GM12878 (cell line): ENCODE measurements at regions not wholly inside any gene's neighbourhood (a gene's known extent, or its start where the extent isn't known, plus 50 kb on each side); places are given as distances from the start of the nearest gene placed in this dataset.

ENCODE experiments used
- ATAC-seq: fragments of 200-7000 bp; cut with Tn5 transposase; 3 replicates; pipeline ENCODE4 v1.9.1; 2020; ENCODE audit warnings: mild to moderate bottlenecking, moderate library complexity
- BruUV-seq: library from RNA; stranded (reverse); fragments of 400-500 nt; replicated peaks from 2 replicates; lab custom pipeline; 2021; lab: Mats Ljungman, UMichigan
- CTCF ChIA-PET: fragments of 300-600 bp; sonication (Branson Sonifier 250); formaldehyde crosslinking; extraction: SDS; loops from one replicate; lab custom pipeline; 2021; ENCODE audit warnings: inconsistent platforms; lab: Yijun Ruan, JAX
- POLR2A ChIA-PET: fragments of 350-600 bp; formaldehyde crosslinking; extraction: SDS; loops from one replicate; lab custom pipeline; 2021; ENCODE audit warnings: inconsistent platforms; lab: Charles Lee
- RAD21 ChIA-PET: fragments of 300-600 bp; sonication (Branson Sonifier 250); formaldehyde crosslinking; loops from one replicate; lab custom pipeline; 2023; ENCODE audit warnings: antibody characterized with exemption; ENCODE audit not compliant: unreplicated experiment; lab: Charles Lee
- SMC1A ChIA-PET: fragments of 300-600 bp; sonication (Branson Sonifier 250); formaldehyde crosslinking; loops from one replicate; lab custom pipeline; 2023; ENCODE audit not compliant: unreplicated experiment, uncharacterized antibody; lab: Charles Lee
- DNase-seq: peaks from one replicate; pipeline ENCODE4 v3.0.0-alpha.2; 2011; ENCODE audit warnings: low read depth, low spot score
- FAIRE-seq: peaks from 3 replicates; lab custom pipeline; 2011; peaks lifted over from hg19 to GRCh38; lab: Jason Lieb, UNC
- H2AFZ ChIP-seq: 2 replicates; pipeline ENCODE4 v1.6.0; 2011; ENCODE audit warnings: low read depth, low read length, control low read depth; ENCODE audit not compliant: control insufficient read depth
- H3K27ac ChIP-seq: 2 replicates; pipeline ENCODE4 v1.5.1; 2011; ENCODE audit warnings: control low read depth; ENCODE audit not compliant: control insufficient read depth, insufficient read depth
- H3K27me3 ChIP-seq, 2 experiments: replicated peaks in 1 of 2; 2 replicates each; pipeline versions ENCODE4 v1.6.0 to v1.6.1; 2011; ENCODE audit warnings: low read length in 1 of 2; ENCODE audit not compliant: control insufficient read depth in 2 of 2, insufficient read depth in 2 of 2
- H3K36me3 ChIP-seq, 2 experiments: 2 replicates each; pipeline ENCODE4 v1.5.1; 2011; ENCODE audit warnings: low read length in 1 of 2; ENCODE audit not compliant: control insufficient read depth in 2 of 2, insufficient read depth in 2 of 2
- H3K4me1 ChIP-seq: 2 replicates; pipeline ENCODE4 v1.6.1; 2011; ENCODE audit warnings: mild to moderate bottlenecking, low read length, moderate library complexity, mixed read lengths; ENCODE audit not compliant: control insufficient read depth, insufficient read depth
- H3K4me2 ChIP-seq: 2 replicates; pipeline ENCODE4 v1.6.0; 2011; ENCODE audit warnings: control low read depth; ENCODE audit not compliant: control insufficient read depth, insufficient read depth
- H3K4me3 ChIP-seq: fragments of 200-600 bp; sonication (generic); 2 replicates; pipeline ENCODE4 v1.5.1; 2016
- H3K79me2 ChIP-seq: 2 replicates; pipeline ENCODE4 v1.6.0; 2011; ENCODE audit warnings: low read length; ENCODE audit not compliant: control insufficient read depth, insufficient read depth
- H3K9ac ChIP-seq: 2 replicates; pipeline ENCODE4 v1.8.0; 2011; ENCODE audit warnings: low read length, control low read depth, mixed read lengths; ENCODE audit not compliant: control insufficient read depth, insufficient read depth
- H3K9me3 ChIP-seq: replicated peaks from 3 replicates; pipeline ENCODE4 v1.5.1; 2011; ENCODE audit warnings: mild to moderate bottlenecking, low read length; ENCODE audit not compliant: control insufficient read depth, insufficient read depth
- H4K20me1 ChIP-seq: 2 replicates; pipeline ENCODE4 v1.6.0; 2011; ENCODE audit not compliant: control insufficient read depth, insufficient read depth
- BCLAF1 ChIP-seq: fragments of 450-650 bp; IDR thresholded peaks from 2 replicates; pipeline ENCODE4 v1.6.1; 2017; ENCODE audit warnings: antibody characterized with exemption, mild to moderate bottlenecking, moderate library complexity
- NKRF ChIP-seq: fragments of 450-650 bp; conservative IDR thresholded peaks from 2 replicates; pipeline ENCODE4 v1.6.1; 2017; ENCODE audit warnings: mild to moderate bottlenecking, moderate library complexity
- SKIL ChIP-seq: fragments of 450-650 bp; IDR thresholded peaks from 2 replicates; pipeline ENCODE4 v1.6.1; 2017; ENCODE audit warnings: mild to moderate bottlenecking, low read depth, inconsistent platforms; ENCODE audit not compliant: poor library complexity, severe bottlenecking
- SREBF2 ChIP-seq: IDR thresholded peaks from 2 replicates; pipeline ENCODE4 v1.6.1; 2012; ENCODE audit warnings: mild to moderate bottlenecking, low read length
- ZSCAN29 ChIP-seq: fragments of 450-650 bp; IDR thresholded peaks from 2 replicates; pipeline ENCODE4 v1.6.1; 2017; ENCODE audit warnings: mild to moderate bottlenecking, moderate library complexity
- WGBS: methylation state at CpG from one replicate; pipeline ENCODE4 v1.1.6; 2016; ENCODE audit warnings: low lambda C conversion rate; ENCODE audit not compliant: insufficient replicate concordance, insufficient coverage; ENCODE audit errors: missing lambda C conversion rate; 5-methylcytosine and 5-hydroxymethylcytosine counted together
- in situ Hi-C: fragments of 300-500 bp; cut with MboI; formaldehyde crosslinking; loops from 9 replicates; pipeline ENCODE4 v1.14.3; 2018; ENCODE audit warnings: mixed read lengths
- intact Hi-C: fragments of 100-400 bp; cut with micrococcal nuclease; formaldehyde crosslinking; loops from one replicate; pipeline ENCODE4 v1.14.2; 2022; ENCODE audit not compliant: unreplicated experiment

DNA sequence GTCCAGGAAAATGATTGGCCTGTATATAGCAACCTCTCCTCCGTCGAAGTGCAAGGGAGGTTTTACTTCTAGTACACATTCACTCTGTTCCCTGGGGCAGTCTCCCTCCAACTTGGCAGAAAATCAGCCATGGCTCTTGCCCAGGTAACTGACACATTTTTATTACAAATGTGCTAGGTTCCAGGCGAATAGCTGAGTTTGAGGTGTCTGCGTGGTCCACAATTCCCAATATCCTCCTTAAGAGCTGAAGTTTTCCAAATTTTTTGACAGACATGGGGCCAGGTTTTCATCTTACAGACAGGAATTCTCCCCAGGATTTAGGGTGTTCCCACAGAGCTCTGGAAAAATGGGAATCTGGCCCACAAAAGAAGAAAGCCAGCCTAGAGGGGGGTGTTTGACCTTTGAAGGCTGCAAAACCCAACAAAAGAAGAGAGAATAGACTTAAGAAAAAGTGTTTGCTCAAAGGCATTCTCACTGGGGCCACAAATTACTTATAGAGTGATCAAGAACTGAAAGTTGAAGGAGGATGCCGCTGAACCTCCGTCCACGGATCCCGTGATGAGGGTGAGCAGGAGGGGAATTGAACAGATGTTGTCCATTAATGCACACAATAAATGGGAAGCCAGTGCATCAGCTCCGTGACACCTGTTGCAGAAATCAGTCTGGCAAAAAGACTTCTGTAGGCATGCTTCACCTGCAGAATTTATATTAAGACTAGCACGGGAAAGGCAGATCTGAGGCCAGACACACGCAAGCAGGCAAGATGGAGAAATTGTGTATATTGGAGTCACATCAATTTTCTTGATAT lies 242.3 kb upstream of the COPS8 start:
- DNase-seq = no peak
- ATAC-seq = no peak
- Histone ChIP-seq H3K27me3 (no peaks in the 10 kb centered on the region), H3K36me3 (no peaks in the 10 kb centered on the region), H3K27ac (no peak overlapping the region), H3K9ac (no peak overlapping the region), H3K79me2 (no peaks in the 10 kb centered on the region), H3K4me3 (no peak overlapping the region), H3K9me3 (no peaks in the 10 kb centered on the region), H3K4me1 (no peaks in the 10 kb centered on the region), H2AFZ (no peak overlapping the region), H4K20me1 (no peaks in the 10 kb centered on the region), H3K4me2 (no peak overlapping the region)
- FAIRE-seq = no peak
- 19% methylated on average over 11 of the region's 11 CpGs for WGBS
- intact Hi-C loops = no loop called here
- in situ Hi-C loops = no loop called here
- ChIA-PET RAD21 (no interaction called here), POLR2A (no interaction called here), SMC1A (no interaction called here), CTCF (no interaction called here)
- BruUV-seq = no TSS peak
- no peak for TF ChIP-seq BCLAF1
- TF ChIP-seq SKIL = no peak
- TF ChIP-seq NKRF = no peak
- no peak for TF ChIP-seq ZSCAN29
- no peak for TF ChIP-seq SREBF2
